ENCODE measurements at regions not wholly inside any gene's neighbourhood (a gene's known extent, or its start where the extent isn't known, plus 50 kb on each side); places are given as distances from the start of the nearest gene placed in this dataset.

- no peak overlapping the region for H3K4me3 ChIP-seq
- 97% methylated on average over 3 of the region's 3 CpGs for WGBS (ENCODE audit: low lambda C conversion rate, missing lambda C conversion rate)
- no peak overlapping the region for H2AFZ ChIP-seq
- no peaks in the 10 kb centered on the region for H4K20me1 ChIP-seq (ENCODE audit: insufficient read depth, poor library complexity, severe bottlenecking)
- H3K4me1 ChIP-seq (ENCODE audit: insufficient read depth) = no peaks in the 10 kb centered on the region
- H3K27me3 ChIP-seq = no peaks in the 10 kb centered on the region
- H3K9me3 ChIP-seq (ENCODE audit: low read depth) = no peaks in the 10 kb centered on the region
- no peaks in the 10 kb centered on the region for H3K79me2 ChIP-seq
- H3K9me2 ChIP-seq (replicated peaks; ENCODE audit: insufficient read depth) = no peaks in the 10 kb centered on the region
- no peak overlapping the region for H3K4me2 ChIP-seq
- H3K36me3 ChIP-seq (replicated peaks; ENCODE audit: insufficient read depth, low read depth) = no peaks in the 10 kb centered on the region
- DNase-seq (ENCODE audit: low spot score) = no peak
- TF ChIP-seq EZH2phosphoT487 (IDR thresholded peaks at IDR 0.05; ENCODE audit: low read depth, severe bottlenecking, unreplicated experiment) = no peak
- TF ChIP-seq EZH2 (IDR thresholded peaks at IDR 0.05; ENCODE audit: borderline replicate concordance) = no peak
- no peak for TF ChIP-seq CTCF (IDR thresholded peaks at IDR 0.05; ENCODE audit: poor library complexity)
- no peak overlapping the region for H3K27ac ChIP-seq
These were observed 398.2 kb downstream of the SHANK2 start for GRCh38 chr11:70854201-70854600.

- Histone ChIP-seq H4K20me1 (ENCODE audit: insufficient read depth, poor library complexity, severe bottlenecking) (no peaks in the 10 kb centered on the region), H2AFZ (no peak overlapping the region), H3K4me3 (no peak overlapping the region), H3K27me3 (no peaks in the 10 kb centered on the region), H3K9me2 (replicated peaks; ENCODE audit: insufficient read depth) (no peaks in the 10 kb centered on the region), H3K4me1 (ENCODE audit: insufficient read depth) (no peaks in the 10 kb centered on the region), H3K27ac (no peak overlapping the region), H3K36me3 (replicated peaks; ENCODE audit: insufficient read depth, low read depth) (no peaks in the 10 kb centered on the region), H3K9me3 (ENCODE audit: low read depth) (no peaks in the 10 kb centered on the region), H3K4me2 (no peak overlapping the region), H3K79me2 (no peaks in the 10 kb centered on the region)
- DNase-seq (ENCODE audit: low spot score) = no peak
- 63% methylated on average over 6 of the region's 6 CpGs for WGBS (ENCODE audit: low lambda C conversion rate, missing lambda C conversion rate)
- TF ChIP-seq EZH2phosphoT487 (IDR thresholded peaks at IDR 0.05; ENCODE audit: low read depth, severe bottlenecking, unreplicated experiment) (no peak), EZH2 (IDR thresholded peaks at IDR 0.05; ENCODE audit: borderline replicate concordance) (no peak), CTCF (IDR thresholded peaks at IDR 0.05; ENCODE audit: poor library complexity) (no peak)
These were observed 397.3 kb downstream of the SHANK2 start for GRCh38 chr11:70854901-70855556.

- Histone ChIP-seq H3K9me2 (replicated peaks; ENCODE audit: insufficient read depth) (no peaks in the 10 kb centered on the region), H3K4me2 (no peak overlapping the region), H4K20me1 (ENCODE audit: insufficient read depth, poor library complexity, severe bottlenecking) (no peaks in the 10 kb centered on the region), H3K27me3 (no peaks in the 10 kb centered on the region), H3K27ac (no peak overlapping the region), H3K9me3 (ENCODE audit: low read depth) (no peaks in the 10 kb centered on the region), H2AFZ (no peak overlapping the region), H3K79me2 (no peaks in the 10 kb centered on the region), H3K36me3 (replicated peaks; ENCODE audit: insufficient read depth, low read depth) (no peaks in the 10 kb centered on the region), H3K4me1 (ENCODE audit: insufficient read depth) (no peaks in the 10 kb centered on the region), H3K4me3 (no peak overlapping the region)
- 97% methylated on average over 3 of the region's 3 CpGs for WGBS (ENCODE audit: low lambda C conversion rate, missing lambda C conversion rate)
- no peak for TF ChIP-seq CTCF (IDR thresholded peaks at IDR 0.05; ENCODE audit: poor library complexity)
- no peak for TF ChIP-seq EZH2phosphoT487 (IDR thresholded peaks at IDR 0.05; ENCODE audit: low read depth, severe bottlenecking, unreplicated experiment)
- TF ChIP-seq EZH2 (IDR thresholded peaks at IDR 0.05; ENCODE audit: borderline replicate concordance) = no peak
- DNase-seq (ENCODE audit: low spot score) = no peak
These were observed 394.5 kb downstream of the SHANK2 start for GRCh38 chr11:70857894-70858293.
